Neuronal stem cell (in vitro differentiated cells): ENCODE measurements at regions not wholly inside any gene's neighbourhood (a gene's known extent, or its start where the extent isn't known, plus 50 kb on each side); places are given as distances from the start of the nearest gene placed in this dataset.

Experiments used
- DNase-seq: peaks from one replicate; pipeline ENCODE4 v3.0.0-alpha.2; 2013; ENCODE audit warnings: low spot score
- H2AFZ ChIP-seq: one replicate; pipeline ENCODE4 v1.6.1; 2013; ENCODE audit warnings: mild to moderate bottlenecking, low read length, inconsistent platforms
- H2AK5ac ChIP-seq: 2 replicates; pipeline ENCODE4 v1.6.1; 2013; ENCODE audit warnings: low read depth, mild to moderate bottlenecking, inconsistent platforms, low read length, moderate library complexity, mixed read lengths
- H2BK120ac ChIP-seq: 2 replicates; pipeline ENCODE4 v1.6.1; 2013; ENCODE audit warnings: low read depth, mild to moderate bottlenecking, inconsistent platforms, low read length, moderate library complexity, mixed read lengths
- H2BK12ac ChIP-seq: one replicate; pipeline ENCODE4 v1.6.1; 2013; ENCODE audit warnings: low read length, inconsistent platforms
- H2BK15ac ChIP-seq: 2 replicates; pipeline ENCODE4 v1.6.1; 2013; ENCODE audit warnings: mild to moderate bottlenecking, low read length, inconsistent platforms, mixed read lengths
- H2BK5ac ChIP-seq: one replicate; pipeline ENCODE4 v1.6.1; 2013; ENCODE audit warnings: inconsistent platforms, mild to moderate bottlenecking, low read length, moderate library complexity
- H3K14ac ChIP-seq: one replicate; pipeline ENCODE4 v1.6.1; 2013; ENCODE audit warnings: low read length, inconsistent platforms
- H3K18ac ChIP-seq: 2 replicates; pipeline ENCODE4 v1.6.1; 2013; ENCODE audit warnings: low read length, inconsistent platforms
- H3K23ac ChIP-seq: 2 replicates; pipeline ENCODE4 v1.6.1; 2013; ENCODE audit warnings: low read depth, mild to moderate bottlenecking, mixed read lengths, low read length, inconsistent platforms; ENCODE audit not compliant: poor library complexity
- H3K27ac ChIP-seq: replicated peaks from 3 replicates; pipeline ENCODE4 v1.5.1; 2013; ENCODE audit warnings: low read length, inconsistent platforms
- H3K27me3 ChIP-seq, 3 experiments: 2 replicates each; pipeline ENCODE4 v1.6.1; 2013; ENCODE audit warnings: low read length in 3 of 3, mild to moderate bottlenecking in 2 of 3, inconsistent platforms in 1 of 3, low read depth in 1 of 3, mixed read lengths in 1 of 3, moderate library complexity in 1 of 3; ENCODE audit not compliant: control insufficient read depth in 3 of 3, insufficient read depth in 3 of 3
- H3K36me3 ChIP-seq, 2 donors: replicated peaks in 1 of 2; 2 replicates each; pipeline ENCODE4 v1.6.1; 2013; ENCODE audit warnings: low read length in 2 of 2; ENCODE audit not compliant: control insufficient read depth in 2 of 2, insufficient read depth in 2 of 2
- H3K4ac ChIP-seq: 2 replicates; pipeline ENCODE4 v1.6.1; 2013; ENCODE audit warnings: inconsistent platforms, mild to moderate bottlenecking, low read length, moderate library complexity
- H3K4me1 ChIP-seq, 2 donors: 1 replicate in 1 of 2; 2 replicates in 1 of 2; pipeline ENCODE4 v1.6.1; 2013; ENCODE audit warnings: low read length in 2 of 2, low read depth in 1 of 2; ENCODE audit not compliant: control insufficient read depth in 2 of 2, insufficient read depth in 1 of 2
- H3K4me2 ChIP-seq: one replicate; pipeline ENCODE4 v1.6.1; 2013; ENCODE audit warnings: mild to moderate bottlenecking, low read length, inconsistent platforms; ENCODE audit not compliant: insufficient read depth, poor library complexity, severe bottlenecking
- H3K4me3 ChIP-seq, 2 donors: 2 replicates each; pipeline ENCODE4 v1.5.1; 2013; ENCODE audit warnings: low read length in 2 of 2, mild to moderate bottlenecking in 2 of 2, inconsistent platforms in 1 of 2, moderate library complexity in 1 of 2
- H3K79me1 ChIP-seq: one replicate; pipeline ENCODE4 v1.6.1; 2013; ENCODE audit warnings: low read depth, mild to moderate bottlenecking, inconsistent platforms, low read length, moderate library complexity
- H3K9ac ChIP-seq: one replicate; pipeline ENCODE4 v1.6.1; 2013; ENCODE audit warnings: mild to moderate bottlenecking, low read depth, low read length, inconsistent platforms; ENCODE audit not compliant: poor library complexity
- H3K9me3 ChIP-seq, 2 donors: replicated peaks in 1 of 2; 2 replicates each; pipeline versions ENCODE3 to v1.6.1; 2013; ENCODE audit warnings: low read length in 2 of 2, mild to moderate bottlenecking in 2 of 2, inconsistent platforms in 1 of 2, low read depth in 1 of 2, mixed read lengths in 1 of 2, moderate library complexity in 1 of 2; ENCODE audit not compliant: control insufficient read depth in 2 of 2, insufficient read depth in 1 of 2
- H4K8ac ChIP-seq: one replicate; pipeline ENCODE4 v1.6.1; 2013; ENCODE audit warnings: low read depth, mild to moderate bottlenecking, inconsistent platforms, low read length, moderate library complexity
- H4K91ac ChIP-seq: one replicate; pipeline ENCODE4 v1.6.1; 2013; ENCODE audit warnings: low read length, low read depth, mild to moderate bottlenecking, inconsistent platforms; ENCODE audit not compliant: poor library complexity
- WGBS, 2 donors: extraction: QIAGEN DNeasy Blood & Tissue Kit; methylation state at CpG; one replicate each; pipeline ENCODE4 v1.1.7; 2013; ENCODE audit warnings: missing lambda C conversion rate in 2 of 2, mixed read lengths in 1 of 2; ENCODE audit not compliant: insufficient read length in 2 of 2, insufficient replicate concordance in 1 of 2; ENCODE audit errors: extremely low coverage in 2 of 2; 5-methylcytosine and 5-hydroxymethylcytosine counted together

DNA sequence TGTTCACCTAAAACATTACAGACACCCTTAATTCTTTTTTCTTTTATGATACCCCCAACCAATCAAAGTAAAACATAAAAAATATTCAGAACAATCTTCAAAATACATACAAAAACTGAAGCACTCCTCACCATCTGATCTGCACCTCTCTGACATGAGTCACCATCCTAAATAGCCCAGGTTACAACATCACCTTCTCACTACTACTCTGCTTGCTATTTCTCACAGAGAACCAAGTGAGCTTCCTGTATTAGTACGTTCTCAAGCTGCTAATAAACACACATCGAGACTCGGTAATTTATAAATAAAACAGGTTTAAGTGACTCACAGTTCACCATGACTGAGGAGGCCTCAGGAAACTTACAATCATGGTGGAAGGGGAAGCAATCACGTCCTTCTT, 183.5 kb downstream of the CBLN2 start:
- Histone ChIP-seq H2BK12ac (no peak overlapping the region), H2BK15ac (no peak overlapping the region), H3K4me3 (no peak overlapping the region), H2BK5ac (no peak overlapping the region), H2AK5ac (no peak overlapping the region), H3K27ac (no peak overlapping the region), H3K14ac (no peak overlapping the region), H4K91ac (no peak overlapping the region), H3K9me3 (no peaks in the 10 kb centered on the region), H3K4ac (no peak overlapping the region), H3K4me2 (no peak overlapping the region), H3K18ac (no peak overlapping the region), H3K23ac (no peak overlapping the region), H2BK120ac (no peak overlapping the region), H3K4me1 (no peaks in the 10 kb centered on the region), H3K27me3 (no peaks in the 10 kb centered on the region), H3K36me3 (no peaks in the 10 kb centered on the region), H4K8ac (no peak overlapping the region), H3K9ac (no peak overlapping the region), H2AFZ (no peak overlapping the region), H3K79me1 (no peaks in the 10 kb centered on the region)
- no CpG with 5 or more reads among the region's 4 CpGs for whole genome bisulfite sequencing, 2 donors
- no peak for DNase-seq

DNA sequence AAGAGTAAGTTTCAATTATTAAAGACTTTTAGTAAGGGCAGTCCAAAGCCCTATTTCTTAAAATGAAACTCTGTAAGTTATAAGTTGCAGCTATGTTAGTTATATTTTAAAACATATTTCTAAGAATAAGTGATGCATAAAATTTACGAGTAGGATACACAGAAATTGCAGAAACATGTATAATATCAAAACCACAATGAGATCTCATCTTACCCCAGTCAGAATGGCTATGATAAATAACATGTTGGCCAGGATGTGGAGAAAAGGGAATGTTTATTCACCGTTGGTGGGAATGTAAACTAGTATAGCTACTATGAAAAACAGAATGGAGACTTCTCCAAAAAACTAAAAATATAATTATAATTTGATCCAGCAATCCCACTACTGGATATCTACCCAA, 201.2 kb downstream of the CBLN2 start:
- WGBS, 2 donors = no CpG with 5 or more reads among the region's 2 CpGs
- Histone ChIP-seq H4K91ac (no peak overlapping the region), H3K4me2 (no peak overlapping the region), H3K36me3 (no peaks in the 10 kb centered on the region), H2BK15ac (no peak overlapping the region), H3K9ac (no peak overlapping the region), H2AK5ac (no peak overlapping the region), H2BK5ac (no peak overlapping the region), H3K4me1 (no peaks in the 10 kb centered on the region), H3K4me3 (no peak overlapping the region), H3K79me1 (no peaks in the 10 kb centered on the region), H4K8ac (no peak overlapping the region), H3K9me3 (no peaks in the 10 kb centered on the region), H3K4ac (no peak overlapping the region), H2BK120ac (no peak overlapping the region), H2AFZ (no peak overlapping the region), H3K27ac (no peak overlapping the region), H2BK12ac (no peak overlapping the region), H3K27me3 (no peaks in the 10 kb centered on the region), H3K14ac (no peak overlapping the region), H3K18ac (no peak overlapping the region), H3K23ac (no peak overlapping the region)
- DNase-seq = no peak

DNA sequence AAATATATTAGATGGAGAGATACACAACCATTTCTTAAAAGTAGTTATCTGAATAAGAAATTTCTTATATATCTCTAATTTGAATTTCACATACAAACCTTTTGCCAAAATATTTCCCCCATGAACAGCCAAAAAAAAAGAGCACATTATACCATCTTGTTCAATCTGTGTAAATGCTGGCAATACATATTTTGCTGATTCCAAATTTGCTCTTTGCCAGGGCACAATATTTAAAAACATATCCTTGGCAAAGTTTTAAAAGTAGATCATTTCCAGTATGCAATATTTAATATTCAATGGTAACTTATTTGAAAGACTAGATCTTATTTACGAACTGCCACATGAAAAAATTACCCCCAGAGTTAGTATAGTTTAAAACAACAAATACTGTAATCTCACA, 204.2 kb downstream of the CBLN2 start:
- Histone ChIP-seq H4K91ac (no peak overlapping the region), H3K27me3 (no peaks in the 10 kb centered on the region), H3K36me3 (no peaks in the 10 kb centered on the region), H3K27ac (no peak overlapping the region), H3K14ac (no peak overlapping the region), H3K4me1 (no peaks in the 10 kb centered on the region), H3K4ac (no peak overlapping the region), H3K23ac (no peak overlapping the region), H3K4me3 (no peak overlapping the region), H3K4me2 (no peak overlapping the region), H2BK5ac (no peak overlapping the region), H2BK12ac (no peak overlapping the region), H3K9me3 (no peaks in the 10 kb centered on the region), H3K79me1 (no peaks in the 10 kb centered on the region), H3K18ac (no peak overlapping the region), H2BK120ac (no peak overlapping the region), H2AK5ac (no peak overlapping the region), H2AFZ (no peak overlapping the region), H3K9ac (no peak overlapping the region), H2BK15ac (no peak overlapping the region), H4K8ac (no peak overlapping the region)
- no CpG with 5 or more reads among the region's 1 CpG for WGBS, 2 donors
- DNase-seq = no peak

DNA sequence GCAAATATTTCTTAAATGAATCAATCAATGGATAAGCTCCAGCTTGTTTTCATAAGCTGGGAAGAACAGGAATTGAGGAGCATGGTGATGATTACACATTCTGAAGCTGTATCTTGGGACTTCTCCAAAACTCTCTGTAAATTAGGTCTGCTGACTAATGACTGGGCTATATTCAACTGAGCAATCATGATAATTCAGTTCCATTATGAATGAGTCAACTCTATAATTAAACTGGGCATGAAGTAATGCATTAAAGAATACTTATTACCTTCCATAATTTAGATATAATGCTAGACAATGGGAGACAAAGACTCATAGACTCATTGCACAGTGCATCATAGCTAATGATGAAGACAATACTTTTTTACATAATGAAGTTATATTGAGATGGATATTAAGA, 207.4 kb downstream of the CBLN2 start:
- no peak overlapping the region for H4K91ac ChIP-seq
- H2AK5ac ChIP-seq = no peak overlapping the region
- H4K8ac ChIP-seq = no peak overlapping the region
- H3K27ac ChIP-seq = no peak overlapping the region
- no peak overlapping the region for H2AFZ ChIP-seq
- no peaks in the 10 kb centered on the region for H3K9me3 ChIP-seq
- no peak overlapping the region for H2BK12ac ChIP-seq
- H2BK15ac ChIP-seq = no peak overlapping the region
- no peak overlapping the region for H3K9ac ChIP-seq
- no peak overlapping the region for H2BK5ac ChIP-seq
- H3K79me1 ChIP-seq = no peaks in the 10 kb centered on the region
- no peak overlapping the region for H3K4me2 ChIP-seq
- H3K4ac ChIP-seq = no peak overlapping the region
- H2BK120ac ChIP-seq = no peak overlapping the region
- DNase-seq = no peak
- H3K36me3 ChIP-seq = no peaks in the 10 kb centered on the region
- no peaks in the 10 kb centered on the region for H3K27me3 ChIP-seq
- H3K14ac ChIP-seq = no peak overlapping the region
- no peak overlapping the region for H3K4me3 ChIP-seq
- H3K4me1 ChIP-seq = no peaks in the 10 kb centered on the region
- H3K18ac ChIP-seq = no peak overlapping the region
- H3K23ac ChIP-seq = no peak overlapping the region
